ENCODE measurements at regions not wholly inside any gene's neighbourhood (a gene's known extent, or its start where the extent isn't known, plus 50 kb on each side); places are given as distances from the start of the nearest gene placed in this dataset.

- no peaks in the 10 kb centered on the region for H3K36me3 ChIP-seq (ENCODE audit: control insufficient read depth, low read length)
Measured at GRCh38 chr2:11092701-11093335, 62.4 kb upstream of the SLC66A3 start.

GRCh38 chr2:11093467-11093866 is 61.8 kb upstream of the SLC66A3 start:
- no peak overlapping the region for H3K27ac ChIP-seq (ENCODE audit: low read depth, low read length)
- no peak overlapping the region for H3K4me3 ChIP-seq (ENCODE audit: low read length)
- no peaks in the 10 kb centered on the region for H3K36me3 ChIP-seq (ENCODE audit: control insufficient read depth, low read length)
- H3K4me2 ChIP-seq (ENCODE audit: low read length) = no peak overlapping the region
- no peaks in the 10 kb centered on the region for H3K4me1 ChIP-seq (ENCODE audit: control insufficient read depth, low read length)
- H4K20me1 ChIP-seq (ENCODE audit: control insufficient read depth, insufficient read depth, low read depth, low read length) = no peaks in the 10 kb centered on the region
- H3K9me3 ChIP-seq (ENCODE audit: control insufficient read depth, insufficient read depth, low read length) = no peaks in the 10 kb centered on the region
- no peaks in the 10 kb centered on the region for H3K79me2 ChIP-seq (ENCODE audit: control insufficient read depth, low read length)
- TF ChIP-seq CTCF (IDR thresholded peaks at IDR 0.05; ENCODE audit: low read depth, low read length, poor library complexity, severe bottlenecking) = no peak
- no peak for TF ChIP-seq EZH2phosphoT487 (IDR thresholded peaks at IDR 0.05; ENCODE audit: borderline replicate concordance, low read length)
- H3F3A ChIP-seq (ENCODE audit: control insufficient read depth, insufficient read depth) = no peaks in the 10 kb centered on the region
- no peaks in the 10 kb centered on the region for H3K9me2 ChIP-seq (replicated peaks; ENCODE audit: control insufficient read depth, low read length)
- H3K27me3 ChIP-seq (ENCODE audit: control insufficient read depth, low read length) = no peaks in the 10 kb centered on the region

More at GRCh38 chr2:11092701-11093335, 62.4 kb upstream of the SLC66A3 start:
- H3K9me3 ChIP-seq (ENCODE audit: control insufficient read depth, insufficient read depth, low read length) = no peaks in the 10 kb centered on the region
- no peaks in the 10 kb centered on the region for H3F3A ChIP-seq (ENCODE audit: control insufficient read depth, insufficient read depth)
- H3K27me3 ChIP-seq (ENCODE audit: control insufficient read depth, low read length) = no peaks in the 10 kb centered on the region
- H3K27ac ChIP-seq (ENCODE audit: low read depth, low read length) = no peak overlapping the region
- H3K4me2 ChIP-seq (ENCODE audit: low read length) = no peak overlapping the region
- no peaks in the 10 kb centered on the region for H3K79me2 ChIP-seq (ENCODE audit: control insufficient read depth, low read length)
- H3K4me1 ChIP-seq (ENCODE audit: control insufficient read depth, low read length) = no peaks in the 10 kb centered on the region
- H3K4me3 ChIP-seq (ENCODE audit: low read length) = no peak overlapping the region
- no peaks in the 10 kb centered on the region for H4K20me1 ChIP-seq (ENCODE audit: control insufficient read depth, insufficient read depth, low read depth, low read length)
- TF ChIP-seq EZH2phosphoT487 (IDR thresholded peaks at IDR 0.05; ENCODE audit: borderline replicate concordance, low read length) (no peak), CTCF (IDR thresholded peaks at IDR 0.05; ENCODE audit: low read depth, low read length, poor library complexity, severe bottlenecking) (no peak)
- no peaks in the 10 kb centered on the region for H3K9me2 ChIP-seq (replicated peaks; ENCODE audit: control insufficient read depth, low read length)

GRCh38 chr2:11094021-11094810 is 61.1 kb upstream of the SLC66A3 start:
- Histone ChIP-seq H3K36me3 (ENCODE audit: control insufficient read depth, low read length) (no peaks in the 10 kb centered on the region), H3K27ac (ENCODE audit: low read depth, low read length) (no peak overlapping the region), H4K20me1 (ENCODE audit: control insufficient read depth, insufficient read depth, low read depth, low read length) (no peaks in the 10 kb centered on the region), H3K4me1 (ENCODE audit: control insufficient read depth, low read length) (no peaks in the 10 kb centered on the region), H3K9me2 (replicated peaks; ENCODE audit: control insufficient read depth, low read length) (no peaks in the 10 kb centered on the region), H3F3A (ENCODE audit: control insufficient read depth, insufficient read depth) (no peaks in the 10 kb centered on the region), H3K27me3 (ENCODE audit: control insufficient read depth, low read length) (no peaks in the 10 kb centered on the region), H3K4me2 (ENCODE audit: low read length) (no peak overlapping the region), H3K79me2 (ENCODE audit: control insufficient read depth, low read length) (no peaks in the 10 kb centered on the region), H3K9me3 (ENCODE audit: control insufficient read depth, insufficient read depth, low read length) (no peaks in the 10 kb centered on the region), H3K4me3 (ENCODE audit: low read length) (no peak overlapping the region)
- TF ChIP-seq EZH2phosphoT487 (IDR thresholded peaks at IDR 0.05; ENCODE audit: borderline replicate concordance, low read length) (no peak), CTCF (IDR thresholded peaks at IDR 0.05; ENCODE audit: low read depth, low read length, poor library complexity, severe bottlenecking) (no peak)
